ENCODE measurements at regions not wholly inside any gene's neighbourhood (a gene's known extent, or its start where the extent isn't known, plus 50 kb on each side); places are given as distances from the start of the nearest gene placed in this dataset.

- Mint-ChIP-seq H3K27me3 (ENCODE audit: low read depth in 3 of 3) (no peaks in the 10 kb centered on the region), H3K4me3 (no peak overlapping the region), H3K9me3 (peaks cover 0 to 17% (median 5%) of the 10 kb centered on the region in 7 donors), H3K36me3 (no peaks in the 10 kb centered on the region), H3K4me1 (no peaks in the 10 kb centered on the region), H3K27ac (no peak overlapping the region)
- intact Hi-C loops (cut with micrococcal nuclease): no loop called here
- no peak for DNase-seq
- no peak overlapping the region for H3K27ac ChIP-seq (ENCODE audit: low read depth in 1 of 2, low read length in 2 of 2)
- no peaks in the 10 kb centered on the region for H3K27me3 ChIP-seq (ENCODE audit: control insufficient read depth in 2 of 2, insufficient read depth in 2 of 2, low read length in 2 of 2)
- H3K79me2 ChIP-seq (ENCODE audit: insufficient read depth, low read length): no peaks in the 10 kb centered on the region
- no CpG with 5 or more reads among the region's 1 CpG for WGBS (ENCODE audit: insufficient coverage)
- H3K9me3 ChIP-seq (replicated peaks in 1 of 2; ENCODE audit: control insufficient read depth in 1 of 2, insufficient read depth in 1 of 2, low read length in 2 of 2): peaks cover 11 to 71% of the 10 kb centered on the region in 2 donors
- H3K4me2 ChIP-seq (replicated peaks; ENCODE audit: extremely low read depth, low read length, poor library complexity, severe bottlenecking): no peak overlapping the region
- no peaks in the 10 kb centered on the region for H4K20me1 ChIP-seq (ENCODE audit: insufficient read depth, low read length)
- no peak overlapping the region for H2AFZ ChIP-seq (ENCODE audit: insufficient read depth, low read depth, low read length, poor library complexity, severe bottlenecking)
- no peaks in the 10 kb centered on the region for H3K36me3 ChIP-seq (replicated peaks in 1 of 2; ENCODE audit: control insufficient read depth in 1 of 2, insufficient read depth in 2 of 2, low read length in 2 of 2)
- no peak for TF ChIP-seq CTCF (IDR thresholded peaks at IDR 0.05)
- no peak overlapping the region for H3K4me3 ChIP-seq (replicated peaks in 1 of 3; ENCODE audit: low read depth in 2 of 3, low read length in 3 of 3)
- no peaks in the 10 kb centered on the region for H3K4me1 ChIP-seq (ENCODE audit: control insufficient read depth in 1 of 2, insufficient read depth in 2 of 2, low read length in 2 of 2)
- H3K9ac ChIP-seq (ENCODE audit: insufficient read depth, low read length, poor library complexity, severe bottlenecking): no peak overlapping the region
Observed at GRCh38 chr17:22242472-22242871, 550.1 kb downstream of the KCNJ18 start.

GRCh38 chr17:22251498-22251897 is 559.2 kb downstream of the KCNJ18 start:
- no peaks in the 10 kb centered on the region for H4K20me1 ChIP-seq (ENCODE audit: insufficient read depth, low read length)
- no peak overlapping the region for H3K4me3 ChIP-seq (replicated peaks in 1 of 3; ENCODE audit: low read depth in 2 of 3, low read length in 3 of 3)
- no peaks in the 10 kb centered on the region for H3K79me2 ChIP-seq (ENCODE audit: insufficient read depth, low read length)
- no peaks in the 10 kb centered on the region for H3K27me3 ChIP-seq (ENCODE audit: control insufficient read depth in 2 of 2, insufficient read depth in 2 of 2, low read length in 2 of 2)
- H3K4me3 Mint-ChIP-seq: no peak overlapping the region
- no peaks in the 10 kb centered on the region for H3K4me1 Mint-ChIP-seq
- H3K36me3 ChIP-seq (replicated peaks in 1 of 2; ENCODE audit: control insufficient read depth in 1 of 2, insufficient read depth in 2 of 2, low read length in 2 of 2): no peaks in the 10 kb centered on the region
- peaks cover 2 to 10% (median 3%) of the 10 kb centered on the region in 7 donors for H3K9me3 Mint-ChIP-seq
- TF ChIP-seq CTCF (IDR thresholded peaks at IDR 0.05): no peak
- no peak for DNase-seq
- no peak overlapping the region for H3K27ac Mint-ChIP-seq
- 100% methylated on average over 1 of the region's 2 CpGs for WGBS (ENCODE audit: insufficient coverage)
- no peak overlapping the region for H3K27ac ChIP-seq (ENCODE audit: low read depth in 1 of 2, low read length in 2 of 2)
- H2AFZ ChIP-seq (ENCODE audit: insufficient read depth, low read depth, low read length, poor library complexity, severe bottlenecking): no peak overlapping the region
- intact Hi-C loops (cut with micrococcal nuclease): loop anchor here in 1 of 2 donors (10.0 kb wide), 1 partner anchor 47 kb away; no protein-coding TSS in a partner anchor
- H3K36me3 Mint-ChIP-seq: no peaks in the 10 kb centered on the region
- no peaks in the 10 kb centered on the region for H3K4me1 ChIP-seq (ENCODE audit: control insufficient read depth in 1 of 2, insufficient read depth in 2 of 2, low read length in 2 of 2)
- H3K4me2 ChIP-seq (replicated peaks; ENCODE audit: extremely low read depth, low read length, poor library complexity, severe bottlenecking): no peak overlapping the region
- H3K27me3 Mint-ChIP-seq (ENCODE audit: low read depth in 3 of 3): no peaks in the 10 kb centered on the region
- H3K9me3 ChIP-seq (replicated peaks in 1 of 2; ENCODE audit: control insufficient read depth in 1 of 2, insufficient read depth in 1 of 2, low read length in 2 of 2): peaks cover 4 to 33% of the 10 kb centered on the region in 2 donors
- no peak overlapping the region for H3K9ac ChIP-seq (ENCODE audit: insufficient read depth, low read length, poor library complexity, severe bottlenecking)

Data from CD14-positive monocyte (primary cell).